ENCODE measurements at regions not wholly inside any gene's neighbourhood (a gene's known extent, or its start where the extent isn't known, plus 50 kb on each side); places are given as distances from the start of the nearest gene placed in this dataset.

GRCh38 chr1:96424877-96425276, 296.7 kb upstream of the PTBP2 start:
- TF ChIP-seq CTCF (conservative IDR thresholded peaks at IDR 0.05; ENCODE audit: low read length) = no peak
- TF ChIP-seq EZH2phosphoT487 (IDR thresholded peaks at IDR 0.05; ENCODE audit: borderline replicate concordance, low read depth, low read length) = no peak

Measured in OCI-LY7 (cell line).